ENCODE measurements at regions not wholly inside any gene's neighbourhood (a gene's known extent, or its start where the extent isn't known, plus 50 kb on each side); places are given as distances from the start of the nearest gene placed in this dataset.

DNA sequence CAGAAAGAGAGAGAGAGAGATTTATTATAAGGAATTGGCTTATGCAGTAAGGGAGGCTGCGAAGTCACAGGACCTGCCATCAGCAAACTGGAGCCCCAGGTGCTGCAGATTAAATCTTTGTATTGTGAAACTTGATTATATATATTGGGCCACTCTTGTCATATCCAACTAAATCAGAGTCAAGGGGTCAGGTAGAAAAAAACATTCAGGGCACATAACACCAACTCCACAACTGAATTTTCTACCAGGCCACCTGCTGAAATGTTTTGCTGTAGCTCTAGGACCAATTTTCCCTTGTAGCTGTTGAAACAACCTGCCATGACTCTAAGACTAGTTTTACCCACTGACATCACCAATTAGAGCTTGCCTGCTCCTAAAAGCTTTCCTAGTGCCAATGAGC lies 1240.8 kb downstream of the SLC16A7 start:
- Histone ChIP-seq H2AFZ (no peak overlapping the region), H3K9ac (no peak overlapping the region), H3K27ac (no peak overlapping the region), H3K27me3 (ENCODE audit: control insufficient read depth, insufficient read depth, low read length) (no peaks in the 10 kb centered on the region), H3K4me2 (ENCODE audit: low read length) (no peak overlapping the region), H3K4me1 (no peaks in the 10 kb centered on the region), H3K36me3 (ENCODE audit: control insufficient read depth, insufficient read depth, low read length) (no peaks in the 10 kb centered on the region), H3K9me3 (ENCODE audit: control insufficient read depth, low read length) (no peaks in the 10 kb centered on the region), H3K79me2 (no peaks in the 10 kb centered on the region), H3K4me3 (ENCODE audit: low read depth, low read length) (no peak overlapping the region)
- TF ChIP-seq, protein P1, sequence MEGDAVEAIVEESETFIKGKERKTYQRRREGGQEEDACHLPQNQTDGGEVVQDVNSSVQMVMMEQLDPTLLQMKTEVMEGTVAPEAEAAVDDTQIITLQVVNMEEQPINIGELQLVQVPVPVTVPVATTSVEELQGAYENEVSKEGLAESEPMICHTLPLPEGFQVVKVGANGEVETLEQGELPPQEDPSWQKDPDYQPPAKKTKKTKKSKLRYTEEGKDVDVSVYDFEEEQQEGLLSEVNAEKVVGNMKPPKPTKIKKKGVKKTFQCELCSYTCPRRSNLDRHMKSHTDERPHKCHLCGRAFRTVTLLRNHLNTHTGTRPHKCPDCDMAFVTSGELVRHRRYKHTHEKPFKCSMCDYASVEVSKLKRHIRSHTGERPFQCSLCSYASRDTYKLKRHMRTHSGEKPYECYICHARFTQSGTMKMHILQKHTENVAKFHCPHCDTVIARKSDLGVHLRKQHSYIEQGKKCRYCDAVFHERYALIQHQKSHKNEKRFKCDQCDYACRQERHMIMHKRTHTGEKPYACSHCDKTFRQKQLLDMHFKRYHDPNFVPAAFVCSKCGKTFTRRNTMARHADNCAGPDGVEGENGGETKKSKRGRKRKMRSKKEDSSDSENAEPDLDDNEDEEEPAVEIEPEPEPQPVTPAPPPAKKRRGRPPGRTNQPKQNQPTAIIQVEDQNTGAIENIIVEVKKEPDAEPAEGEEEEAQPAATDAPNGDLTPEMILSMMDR (IDR thresholded peaks at IDR 0.05) = no peak

DNA sequence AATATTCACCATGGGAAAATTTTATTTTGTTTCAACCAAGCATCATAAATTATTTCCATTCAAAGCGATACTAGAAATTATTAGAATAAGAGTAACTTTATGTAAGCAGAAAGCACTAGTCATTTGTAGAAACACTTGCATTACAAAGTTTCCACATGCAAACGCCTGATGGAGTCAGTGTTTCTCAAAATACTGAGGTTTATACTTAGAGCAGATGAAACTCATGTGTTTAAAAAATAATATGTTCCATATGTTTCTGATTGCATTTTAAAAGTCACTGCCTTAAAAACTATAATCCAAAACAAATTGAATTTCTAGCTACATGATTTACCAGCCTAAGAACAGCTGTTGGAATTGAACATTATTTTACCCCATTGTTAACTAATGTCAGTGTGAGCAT lies 1246.4 kb downstream of the SLC16A7 start:
- Histone ChIP-seq H3K4me2 (ENCODE audit: low read length) (no peak overlapping the region), H3K27ac (no peak overlapping the region), H3K9ac (no peak overlapping the region), H3K4me1 (no peaks in the 10 kb centered on the region), H2AFZ (no peak overlapping the region), H3K9me3 (ENCODE audit: control insufficient read depth, low read length) (no peaks in the 10 kb centered on the region), H3K4me3 (ENCODE audit: low read depth, low read length) (no peak overlapping the region), H3K27me3 (ENCODE audit: control insufficient read depth, insufficient read depth, low read length) (no peaks in the 10 kb centered on the region), H3K79me2 (no peaks in the 10 kb centered on the region), H3K36me3 (ENCODE audit: control insufficient read depth, insufficient read depth, low read length) (no peaks in the 10 kb centered on the region)
- TF ChIP-seq, protein P1 (IDR thresholded peaks at IDR 0.05) = no peak

GRCh38 chr12:60844101-60844500 lies 1248.3 kb downstream of the SLC16A7 start:
- no peaks in the 10 kb centered on the region for H3K9me3 ChIP-seq (ENCODE audit: control insufficient read depth, low read length)
- TF ChIP-seq, protein P1 (IDR thresholded peaks at IDR 0.05) = no peak
- H3K4me1 ChIP-seq = no peaks in the 10 kb centered on the region
- no peak overlapping the region for H3K4me3 ChIP-seq (ENCODE audit: low read depth, low read length)
- H3K36me3 ChIP-seq (ENCODE audit: control insufficient read depth, insufficient read depth, low read length) = no peaks in the 10 kb centered on the region
- no peaks in the 10 kb centered on the region for H3K79me2 ChIP-seq
- H3K27ac ChIP-seq = no peak overlapping the region
- H3K4me2 ChIP-seq (ENCODE audit: low read length) = no peak overlapping the region
- no peaks in the 10 kb centered on the region for H3K27me3 ChIP-seq (ENCODE audit: control insufficient read depth, insufficient read depth, low read length)
- no peak overlapping the region for H2AFZ ChIP-seq
- no peak overlapping the region for H3K9ac ChIP-seq

DNA sequence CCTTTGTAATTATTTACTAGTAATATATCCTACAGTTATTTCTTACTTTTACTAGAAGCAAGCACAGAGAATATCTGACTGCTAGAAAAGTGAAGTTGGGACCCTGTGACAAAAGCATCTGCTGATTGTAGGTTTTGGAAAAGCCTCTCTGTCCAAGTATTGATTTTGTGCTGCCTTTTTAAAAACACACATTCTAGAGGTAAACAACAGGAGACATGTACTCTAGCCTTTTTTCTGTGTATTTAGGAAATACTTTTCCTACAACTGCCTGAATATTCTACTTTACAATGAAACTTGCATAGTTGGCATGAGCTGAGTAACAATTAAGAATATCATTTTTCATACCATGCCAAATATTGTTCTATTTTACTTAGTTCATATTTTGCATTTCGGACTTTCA lies 1249.0 kb downstream of the SLC16A7 start:
- Histone ChIP-seq H3K27ac (no peak overlapping the region), H3K79me2 (no peaks in the 10 kb centered on the region), H3K9me3 (ENCODE audit: control insufficient read depth, low read length) (no peaks in the 10 kb centered on the region), H3K27me3 (ENCODE audit: control insufficient read depth, insufficient read depth, low read length) (no peaks in the 10 kb centered on the region), H3K4me1 (no peaks in the 10 kb centered on the region), H3K4me2 (ENCODE audit: low read length) (no peak overlapping the region), H3K4me3 (ENCODE audit: low read depth, low read length) (no peak overlapping the region), H3K9ac (no peak overlapping the region), H2AFZ (no peak overlapping the region), H3K36me3 (ENCODE audit: control insufficient read depth, insufficient read depth, low read length) (no peaks in the 10 kb centered on the region)
- TF ChIP-seq, protein P1 (IDR thresholded peaks at IDR 0.05) = no peak

GRCh38 chr12:60845696-60846095 lies 1249.9 kb downstream of the SLC16A7 start:
- TF ChIP-seq, protein P1 (IDR thresholded peaks at IDR 0.05) = no peak
- Histone ChIP-seq H3K9me3 (ENCODE audit: control insufficient read depth, low read length) (no peaks in the 10 kb centered on the region), H3K4me3 (ENCODE audit: low read depth, low read length) (no peak overlapping the region)

More at GRCh38 chr12:60845696-60846095, 1249.9 kb downstream of the SLC16A7 start:
- no peaks in the 10 kb centered on the region for H3K4me1 ChIP-seq
- H3K4me2 ChIP-seq (ENCODE audit: low read length) = no peak overlapping the region
- no peaks in the 10 kb centered on the region for H3K79me2 ChIP-seq
- H3K27me3 ChIP-seq (ENCODE audit: control insufficient read depth, insufficient read depth, low read length) = no peaks in the 10 kb centered on the region
- H3K36me3 ChIP-seq (ENCODE audit: control insufficient read depth, insufficient read depth, low read length) = no peaks in the 10 kb centered on the region
- no peak overlapping the region for H3K9ac ChIP-seq
- H2AFZ ChIP-seq = no peak overlapping the region
- no peak overlapping the region for H3K27ac ChIP-seq
